K562 (cell line): ENCODE measurements at regions not wholly inside any gene's neighbourhood (a gene's known extent, or its start where the extent isn't known, plus 50 kb on each side); places are given as distances from the start of the nearest gene placed in this dataset.

ENCODE experiments used
- ATAC-seq: fragments of 200-7000 bp; cut with Tn5 transposase; 3 replicates; pipeline ENCODE4 v1.9.1; 2020; ENCODE audit warnings: moderate library complexity
- BruUV-seq: library from RNA; stranded (reverse); fragments of 400-500 nt; replicated peaks from 2 replicates; lab custom pipeline; 2021; lab: Mats Ljungman, UMichigan
- CTCF ChIA-PET: fragments of 300-600 bp; formaldehyde crosslinking; extraction: SDS; loops from one replicate; lab custom pipeline; 2021; ENCODE audit warnings: low intra/inter-chr PET ratio; lab: Yijun Ruan, JAX
- POLR2A ChIA-PET: fragments of 300-600, 350-650 bp; sonication (Branson Sonifier 250); formaldehyde crosslinking; extraction: SDS; loops from one replicate; lab custom pipeline; 2021; ENCODE audit warnings: antibody characterized with exemption, inconsistent platforms; lab: Yijun Ruan, JAX
- DNase-seq, 4 experiments: peaks; one replicate each; pipeline versions ENCODE4 v3.0.0 to v3.0.0-alpha.2; 2011 to 2018; ENCODE audit warnings: low spot score in 3 of 4, mixed read lengths in 3 of 4; ENCODE audit errors: extremely low read depth in 1 of 4
- FAIRE-seq: peaks from 2 replicates; lab custom pipeline; 2011; peaks lifted over from hg19 to GRCh38; lab: Jason Lieb, UNC
- H2AFZ ChIP-seq: 2 replicates; pipeline ENCODE4 v1.6.0; 2011; ENCODE audit warnings: low read depth, low read length, control low read depth, inconsistent platforms
- H3K27ac ChIP-seq: fragments of 200-600 bp; 3 replicates; pipeline ENCODE4 v1.8.0; 2011; ENCODE audit warnings: low read depth, mild to moderate bottlenecking, control low read depth, inconsistent platforms, low read length, moderate library complexity, mixed read lengths; ENCODE audit errors: extremely low read depth
- H3K27me3 ChIP-seq, 2 experiments: fragments of 300-600 bp in 1 of 2; 2 replicates in 1 of 2; 3 replicates in 1 of 2; pipeline versions ENCODE4 v1.6.0 to v1.8.0; 2011; ENCODE audit warnings: inconsistent platforms in 2 of 2, low read length in 2 of 2, mild to moderate bottlenecking in 1 of 2, mixed read lengths in 1 of 2, moderate library complexity in 1 of 2; ENCODE audit not compliant: control insufficient read depth in 2 of 2, insufficient read depth in 2 of 2
- H3K36me3 ChIP-seq: fragments of 300-600 bp; 3 replicates; pipeline ENCODE4 v1.8.0; 2011; ENCODE audit warnings: mild to moderate bottlenecking, low read length, inconsistent platforms; ENCODE audit not compliant: control insufficient read depth, insufficient read depth
- H3K4me1 ChIP-seq, 2 experiments: fragments of 200-600 bp in 1 of 2; replicated peaks in 1 of 2; 2 replicates in 1 of 2; 3 replicates in 1 of 2; pipeline versions ENCODE4 v1.5.1 to v1.8.0; 2011; ENCODE audit warnings: inconsistent platforms in 2 of 2, low read length in 2 of 2, mild to moderate bottlenecking in 1 of 2, mixed read lengths in 1 of 2, moderate library complexity in 1 of 2; ENCODE audit not compliant: control insufficient read depth in 2 of 2, insufficient read depth in 2 of 2
- H3K4me2 ChIP-seq: 2 replicates; pipeline ENCODE4 v1.6.1; 2011; ENCODE audit warnings: low read length, control low read depth, inconsistent platforms, mixed read lengths; ENCODE audit not compliant: insufficient read depth
- H3K4me3 ChIP-seq: fragments of 200-600 bp; sonication (generic), shearing (Covaris generic); 2 replicates; pipeline ENCODE4 v1.5.1; 2016; ENCODE audit warnings: control low read depth, inconsistent platforms
- H3K79me2 ChIP-seq: fragments of 200-600 bp; 3 replicates; pipeline ENCODE4 v1.8.0; 2011; ENCODE audit warnings: low read length, inconsistent platforms; ENCODE audit not compliant: control insufficient read depth, insufficient read depth
- H3K9ac ChIP-seq, 2 experiments: 2 replicates each; pipeline versions ENCODE4 v1.6.0 to v1.6.1; 2011; ENCODE audit warnings: low read depth in 2 of 2, low read length in 2 of 2, control low read depth in 1 of 2, inconsistent platforms in 1 of 2, mild to moderate bottlenecking in 1 of 2, mixed read lengths in 1 of 2; ENCODE audit not compliant: insufficient read depth in 1 of 2
- H3K9me1 ChIP-seq: one replicate; pipeline ENCODE4 v1.6.0; 2011; ENCODE audit warnings: inconsistent platforms, mild to moderate bottlenecking, low read length, moderate library complexity; ENCODE audit not compliant: control insufficient read depth, insufficient read depth
- H3K9me3 ChIP-seq: replicated peaks from 2 replicates; pipeline ENCODE4 v1.5.1; 2011; ENCODE audit warnings: low read depth, low read length, inconsistent platforms; ENCODE audit not compliant: control insufficient read depth, insufficient read depth
- H4K20me1 ChIP-seq: replicated peaks from 2 replicates; pipeline ENCODE4 v1.6.1; 2011; ENCODE audit warnings: low read length, inconsistent platforms, mixed read lengths; ENCODE audit not compliant: control insufficient read depth, insufficient read depth
- BACH1 ChIP-seq: fragments of 200-800 bp; sonication (Bioruptor generic); IDR thresholded peaks from 2 replicates; pipeline ENCODE4 v1.6.1; 2016; ENCODE audit warnings: missing genetic modification characterization, missing compliant biosample characterization
- ETV6 ChIP-seq, 3 experiments: fragments of 150-350 bp in 1 of 3; sonication (generic) in 1 of 3; formaldehyde crosslinking in 1 of 3; IDR thresholded peaks; 2 replicates each; pipeline versions ENCODE4 v1.6.1 to v1.8.0; 2014 to 2022; ENCODE audit warnings: borderline replicate concordance in 2 of 3, low read depth in 2 of 3, antibody characterized with exemption in 1 of 3, low read length in 1 of 3, mild to moderate bottlenecking in 1 of 3, missing genetic modification reagents in 1 of 3
- GABPB1 ChIP-seq: sonication (generic); formaldehyde crosslinking; IDR thresholded peaks from 2 replicates; pipeline ENCODE4 v1.8.0; 2022; ENCODE audit warnings: mild to moderate bottlenecking, missing genetic modification reagents
- NFE2 ChIP-seq: IDR thresholded peaks from 2 replicates; pipeline ENCODE4 v1.6.1; 2014; ENCODE audit warnings: antibody characterized with exemption, low read depth
- NR2C1 ChIP-seq, 2 experiments: fragments of 450-650 bp; IDR thresholded peaks; 2 replicates each; pipeline ENCODE4 v1.6.1; 2017; ENCODE audit warnings: mild to moderate bottlenecking in 2 of 2, antibody characterized with exemption in 1 of 2, inconsistent platforms in 1 of 2, missing compliant biosample characterization in 1 of 2, missing genetic modification characterization in 1 of 2
- SPI1 ChIP-seq: IDR thresholded peaks from 2 replicates; pipeline ENCODE4 v1.6.1; 2011; ENCODE audit warnings: low read depth, low read length, control low read depth, borderline replicate concordance
- ZNF165 ChIP-seq: fragments of 250-450 bp; sonication (Bioruptor Pico); IDR thresholded peaks from 2 replicates; pipeline ENCODE4 v1.4.0; 2020; ENCODE audit warnings: borderline replicate concordance
- ZNF668 ChIP-seq: fragments of 250-450 bp; sonication (Bioruptor Pico); IDR thresholded peaks from 2 replicates; pipeline ENCODE4 v1.8.0; 2022; ENCODE audit warnings: mild to moderate bottlenecking, inconsistent platforms
- WGBS: fragments of 100-300 bp; shearing (Covaris generic); methylation state at CpG from one replicate; pipeline ENCODE4 v1.1.6; 2016; ENCODE audit warnings: low coverage, mixed read lengths; ENCODE audit not compliant: insufficient coverage; ENCODE audit errors: missing lambda C conversion rate; 5-methylcytosine and 5-hydroxymethylcytosine counted together
- in situ Hi-C: fragments of 300-500 bp; cut with MboI; formaldehyde crosslinking; loops from 4 replicates; pipeline ENCODE4 v1.15.0; 2018; ENCODE audit warnings: inconsistent platforms, mixed read lengths
- intact Hi-C: fragments of 100-400 bp; cut with micrococcal nuclease; formaldehyde crosslinking; loops from 2 replicates; pipeline ENCODE4 v1.14.2; 2022
- TF ChIP-seq, protein P1 (sequence below): IDR thresholded peaks from 2 replicates; pipeline ENCODE4 v1.6.1; 2011; ENCODE audit not compliant: insufficient read length; ENCODE audit errors: extremely low read depth
- TF ChIP-seq, protein P2 (sequence below): sonication (generic); formaldehyde crosslinking; IDR thresholded peaks from 2 replicates; pipeline ENCODE4 v1.8.0; 2022; ENCODE audit warnings: mild to moderate bottlenecking, missing genetic modification reagents
- TF ChIP-seq, protein P3 (sequence below): sonication (generic); formaldehyde crosslinking; IDR thresholded peaks from 2 replicates; pipeline ENCODE4 v1.8.1; 2023; ENCODE audit warnings: mild to moderate bottlenecking, missing genetic modification reagents
- TF ChIP-seq, protein P4 (sequence below): fragments of 250-450 bp; sonication (Bioruptor Pico); IDR thresholded peaks from 2 replicates; pipeline ENCODE4 v1.4.0; 2020

DNA sequence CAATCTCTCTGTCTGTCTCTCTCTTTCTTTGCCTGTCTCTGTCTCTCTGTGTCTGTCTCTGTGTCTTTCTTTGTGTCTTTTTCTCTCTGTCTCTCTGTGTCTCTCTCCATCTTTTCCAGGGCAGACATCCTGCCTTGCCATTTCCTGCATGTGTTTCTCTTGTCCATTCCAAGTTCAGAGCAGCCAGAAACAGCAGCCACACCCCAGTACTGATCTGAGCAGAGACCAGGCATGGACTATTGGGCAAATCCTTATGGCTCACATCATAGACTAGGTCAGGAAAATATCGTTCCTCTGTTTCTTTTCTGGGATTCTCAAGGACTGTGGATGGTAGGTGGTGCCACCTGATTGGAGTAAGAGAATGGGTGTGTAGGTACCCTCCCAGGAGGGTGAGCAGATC, 95.8 kb downstream of the RAMP3 start:
- no TSS peak for BruUV-seq
- Histone ChIP-seq H3K27me3 (peaks cover 0 to 26% of the 10 kb centered on the region in 2 experiments), H3K79me2 (no peaks in the 10 kb centered on the region), H3K4me2 (no peak overlapping the region), H3K9me3 (no peaks in the 10 kb centered on the region), H3K27ac (no peak overlapping the region), H3K9ac (no peak overlapping the region), H3K4me1 (no peaks in the 10 kb centered on the region), H4K20me1 (no peaks in the 10 kb centered on the region), H3K36me3 (no peaks in the 10 kb centered on the region), H3K4me3 (no peak overlapping the region), H3K9me1 (no peaks in the 10 kb centered on the region), H2AFZ (no peak overlapping the region)
- FAIRE-seq (no peak), ATAC-seq (no peak), DNase-seq (no peak)
- POLR2A ChIA-PET = no interaction called here
- 0% methylated on average over 1 of the region's 1 CpG for WGBS
- in situ Hi-C loops = no loop called here
- CTCF ChIA-PET = no interaction called here
- intact Hi-C loops = no loop called here
- TF ChIP-seq SPI1 = no peak
- TF ChIP-seq NR2C1 (IDR thresholded peaks at IDR 0.05) = no peak
- TF ChIP-seq NR2C1 (tag; IDR thresholded peaks at IDR 0.05) = no peak
- TF ChIP-seq, protein P1, sequence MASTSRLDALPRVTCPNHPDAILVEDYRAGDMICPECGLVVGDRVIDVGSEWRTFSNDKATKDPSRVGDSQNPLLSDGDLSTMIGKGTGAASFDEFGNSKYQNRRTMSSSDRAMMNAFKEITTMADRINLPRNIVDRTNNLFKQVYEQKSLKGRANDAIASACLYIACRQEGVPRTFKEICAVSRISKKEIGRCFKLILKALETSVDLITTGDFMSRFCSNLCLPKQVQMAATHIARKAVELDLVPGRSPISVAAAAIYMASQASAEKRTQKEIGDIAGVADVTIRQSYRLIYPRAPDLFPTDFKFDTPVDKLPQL = no peak
- TF ChIP-seq ETV6 (IDR thresholded peaks at IDR 0.05; ENCODE audit: borderline replicate concordance in 1 of 2, low read depth in 2 of 2, low read length in 1 of 2) = no peak
- TF ChIP-seq ETV6 (CRISPR knock-in tag; IDR thresholded peaks at IDR 0.05; ENCODE audit: borderline replicate concordance) = no peak
- TF ChIP-seq GABPB1 (CRISPR knock-in tag) = no peak
- TF ChIP-seq, protein P2, sequence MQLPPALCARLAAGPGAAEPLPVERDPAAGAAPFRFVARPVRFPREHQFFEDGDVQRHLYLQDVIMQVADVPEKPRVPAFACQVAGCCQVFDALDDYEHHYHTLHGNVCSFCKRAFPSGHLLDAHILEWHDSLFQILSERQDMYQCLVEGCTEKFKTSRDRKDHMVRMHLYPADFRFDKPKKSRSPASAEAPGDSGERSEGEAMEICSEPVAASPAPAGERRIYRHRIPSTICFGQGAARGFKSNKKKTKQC (CRISPR knock-in tag) = no peak
- TF ChIP-seq ZNF668 = no peak
- TF ChIP-seq, protein P3, sequence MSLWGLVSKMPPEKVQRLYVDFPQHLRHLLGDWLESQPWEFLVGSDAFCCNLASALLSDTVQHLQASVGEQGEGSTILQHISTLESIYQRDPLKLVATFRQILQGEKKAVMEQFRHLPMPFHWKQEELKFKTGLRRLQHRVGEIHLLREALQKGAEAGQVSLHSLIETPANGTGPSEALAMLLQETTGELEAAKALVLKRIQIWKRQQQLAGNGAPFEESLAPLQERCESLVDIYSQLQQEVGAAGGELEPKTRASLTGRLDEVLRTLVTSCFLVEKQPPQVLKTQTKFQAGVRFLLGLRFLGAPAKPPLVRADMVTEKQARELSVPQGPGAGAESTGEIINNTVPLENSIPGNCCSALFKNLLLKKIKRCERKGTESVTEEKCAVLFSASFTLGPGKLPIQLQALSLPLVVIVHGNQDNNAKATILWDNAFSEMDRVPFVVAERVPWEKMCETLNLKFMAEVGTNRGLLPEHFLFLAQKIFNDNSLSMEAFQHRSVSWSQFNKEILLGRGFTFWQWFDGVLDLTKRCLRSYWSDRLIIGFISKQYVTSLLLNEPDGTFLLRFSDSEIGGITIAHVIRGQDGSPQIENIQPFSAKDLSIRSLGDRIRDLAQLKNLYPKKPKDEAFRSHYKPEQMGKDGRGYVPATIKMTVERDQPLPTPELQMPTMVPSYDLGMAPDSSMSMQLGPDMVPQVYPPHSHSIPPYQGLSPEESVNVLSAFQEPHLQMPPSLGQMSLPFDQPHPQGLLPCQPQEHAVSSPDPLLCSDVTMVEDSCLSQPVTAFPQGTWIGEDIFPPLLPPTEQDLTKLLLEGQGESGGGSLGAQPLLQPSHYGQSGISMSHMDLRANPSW (CRISPR knock-in tag) = no peak
- no peak for TF ChIP-seq NFE2
- no peak for TF ChIP-seq ZNF165 (CRISPR knock-in tag)
- TF ChIP-seq BACH1 (tag) = no peak
- TF ChIP-seq, protein P4, sequence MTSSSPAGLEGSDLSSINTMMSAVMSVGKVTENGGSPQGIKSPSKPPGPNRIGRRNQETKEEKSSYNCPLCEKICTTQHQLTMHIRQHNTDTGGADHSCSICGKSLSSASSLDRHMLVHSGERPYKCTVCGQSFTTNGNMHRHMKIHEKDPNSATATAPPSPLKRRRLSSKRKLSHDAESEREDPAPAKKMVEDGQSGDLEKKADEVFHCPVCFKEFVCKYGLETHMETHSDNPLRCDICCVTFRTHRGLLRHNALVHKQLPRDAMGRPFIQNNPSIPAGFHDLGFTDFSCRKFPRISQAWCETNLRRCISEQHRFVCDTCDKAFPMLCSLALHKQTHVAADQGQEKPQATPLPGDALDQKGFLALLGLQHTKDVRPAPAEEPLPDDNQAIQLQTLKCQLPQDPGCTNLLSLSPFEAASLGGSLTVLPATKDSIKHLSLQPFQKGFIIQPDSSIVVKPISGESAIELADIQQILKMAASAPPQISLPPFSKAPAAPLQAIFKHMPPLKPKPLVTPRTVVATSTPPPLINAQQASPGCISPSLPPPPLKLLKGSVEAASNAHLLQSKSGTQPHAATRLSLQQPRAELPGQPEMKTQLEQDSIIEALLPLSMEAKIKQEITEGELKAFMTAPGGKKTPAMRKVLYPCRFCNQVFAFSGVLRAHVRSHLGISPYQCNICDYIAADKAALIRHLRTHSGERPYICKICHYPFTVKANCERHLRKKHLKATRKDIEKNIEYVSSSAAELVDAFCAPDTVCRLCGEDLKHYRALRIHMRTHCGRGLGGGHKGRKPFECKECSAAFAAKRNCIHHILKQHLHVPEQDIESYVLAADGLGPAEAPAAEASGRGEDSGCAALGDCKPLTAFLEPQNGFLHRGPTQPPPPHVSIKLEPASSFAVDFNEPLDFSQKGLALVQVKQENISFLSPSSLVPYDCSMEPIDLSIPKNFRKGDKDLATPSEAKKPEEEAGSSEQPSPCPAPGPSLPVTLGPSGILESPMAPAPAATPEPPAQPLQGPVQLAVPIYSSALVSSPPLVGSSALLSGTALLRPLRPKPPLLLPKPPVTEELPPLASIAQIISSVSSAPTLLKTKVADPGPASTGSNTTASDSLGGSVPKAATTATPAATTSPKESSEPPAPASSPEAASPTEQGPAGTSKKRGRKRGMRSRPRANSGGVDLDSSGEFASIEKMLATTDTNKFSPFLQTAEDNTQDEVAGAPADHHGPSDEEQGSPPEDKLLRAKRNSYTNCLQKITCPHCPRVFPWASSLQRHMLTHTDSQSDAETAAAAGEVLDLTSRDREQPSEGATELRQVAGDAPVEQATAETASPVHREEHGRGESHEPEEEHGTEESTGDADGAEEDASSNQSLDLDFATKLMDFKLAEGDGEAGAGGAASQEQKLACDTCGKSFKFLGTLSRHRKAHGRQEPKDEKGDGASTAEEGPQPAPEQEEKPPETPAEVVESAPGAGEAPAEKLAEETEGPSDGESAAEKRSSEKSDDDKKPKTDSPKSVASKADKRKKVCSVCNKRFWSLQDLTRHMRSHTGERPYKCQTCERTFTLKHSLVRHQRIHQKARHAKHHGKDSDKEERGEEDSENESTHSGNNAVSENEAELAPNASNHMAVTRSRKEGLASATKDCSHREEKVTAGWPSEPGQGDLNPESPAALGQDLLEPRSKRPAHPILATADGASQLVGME = no peak
